HG03469 (cell line): ENCODE measurements at regions not wholly inside any gene's neighbourhood (a gene's known extent, or its start where the extent isn't known, plus 50 kb on each side); places are given as distances from the start of the nearest gene placed in this dataset.

Source experiments
- ATAC-seq: cut with Tn5 transposase; IDR thresholded peaks from one replicate; pipeline ENCODE4 v1.9.1; 2021; ENCODE audit warnings: mild to moderate bottlenecking, moderate library complexity, moderate number of reproducible peaks; ENCODE audit not compliant: unreplicated experiment

GRCh38 chr5:68770551-68770950 lies 323.3 kb upstream of the SLC30A5 start:
- no peak for ATAC-seq

GRCh38 chr5:68771221-68771620 lies 322.6 kb upstream of the SLC30A5 start:
- no peak for ATAC-seq

GRCh38 chr5:68771732-68772131 lies 322.1 kb upstream of the SLC30A5 start:
- no peak for ATAC-seq

- no peak for ATAC-seq
These were observed 317.4 kb upstream of the SLC30A5 start for GRCh38 chr5:68776381-68776780.

- ATAC-seq = no peak
These were observed 316.7 kb upstream of the SLC30A5 start for GRCh38 chr5:68777135-68777534.

- no peak for ATAC-seq
These were observed 315.3 kb upstream of the SLC30A5 start for GRCh38 chr5:68778484-68778883.

- ATAC-seq = no peak
These were observed 313.4 kb upstream of the SLC30A5 start for GRCh38 chr5:68780299-68780955.

- no peak for ATAC-seq
These were observed 300.7 kb upstream of the SLC30A5 start for GRCh38 chr5:68793074-68793473.

GRCh38 chr5:68793993-68794392 lies 299.8 kb upstream of the SLC30A5 start:
- ATAC-seq = no peak

GRCh38 chr5:68795190-68795589 lies 298.6 kb upstream of the SLC30A5 start:
- ATAC-seq = no peak

GRCh38 chr5:68798877-68799843 lies 294.7 kb upstream of the SLC30A5 start:
- no peak for ATAC-seq

- no peak for ATAC-seq
These were observed 291.4 kb upstream of the SLC30A5 start for GRCh38 chr5:68802430-68802829.

GRCh38 chr5:68803881-68804319 lies 289.9 kb upstream of the SLC30A5 start:
- no peak for ATAC-seq

- ATAC-seq = no peak
These were observed 289.5 kb upstream of the SLC30A5 start for GRCh38 chr5:68804343-68804742.

GRCh38 chr5:68805444-68805843 lies 288.4 kb upstream of the SLC30A5 start:
- ATAC-seq = no peak

- no peak for ATAC-seq
These were observed 276.2 kb upstream of the SLC30A5 start for GRCh38 chr5:68817632-68818031.

- ATAC-seq = no peak
These were observed 275.6 kb upstream of the SLC30A5 start for GRCh38 chr5:68818057-68818695.

- ATAC-seq = no peak
These were observed 274.9 kb upstream of the SLC30A5 start for GRCh38 chr5:68818870-68819269.

GRCh38 chr5:68821056-68821455 lies 272.8 kb upstream of the SLC30A5 start:
- ATAC-seq = no peak

- ATAC-seq = no peak
These were observed 271.0 kb upstream of the SLC30A5 start for GRCh38 chr5:68822796-68823195.

- ATAC-seq = no peak
These were observed 270.5 kb upstream of the SLC30A5 start for GRCh38 chr5:68823301-68823700.
